ENCODE measurements at regions not wholly inside any gene's neighbourhood (a gene's known extent, or its start where the extent isn't known, plus 50 kb on each side); places are given as distances from the start of the nearest gene placed in this dataset.

DNA sequence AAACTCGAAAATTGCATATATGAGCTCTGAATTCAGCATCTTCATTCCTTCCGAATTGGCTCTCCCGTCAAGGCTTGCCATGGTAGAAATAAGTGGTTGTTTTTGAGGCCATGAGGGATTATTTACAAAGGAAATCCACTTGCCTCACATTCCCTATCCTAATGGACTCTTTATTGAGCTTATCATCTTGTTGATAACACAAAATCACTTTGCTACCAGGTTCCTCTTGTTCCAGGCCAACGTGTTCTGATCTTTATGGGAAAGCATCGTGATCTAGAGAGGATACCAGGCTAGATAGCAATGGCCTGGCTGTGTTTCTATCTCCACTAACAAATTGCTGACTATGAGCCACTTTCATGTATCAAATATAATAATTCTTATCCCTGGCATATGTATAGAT lies 811.7 kb downstream of the TLR4 start:
- DNase-seq, result no peak
- intact Hi-C loops (cut with DNase I), result no loop called here
- ATAC-seq (ENCODE audit: poor library complexity), result no peak

DNA sequence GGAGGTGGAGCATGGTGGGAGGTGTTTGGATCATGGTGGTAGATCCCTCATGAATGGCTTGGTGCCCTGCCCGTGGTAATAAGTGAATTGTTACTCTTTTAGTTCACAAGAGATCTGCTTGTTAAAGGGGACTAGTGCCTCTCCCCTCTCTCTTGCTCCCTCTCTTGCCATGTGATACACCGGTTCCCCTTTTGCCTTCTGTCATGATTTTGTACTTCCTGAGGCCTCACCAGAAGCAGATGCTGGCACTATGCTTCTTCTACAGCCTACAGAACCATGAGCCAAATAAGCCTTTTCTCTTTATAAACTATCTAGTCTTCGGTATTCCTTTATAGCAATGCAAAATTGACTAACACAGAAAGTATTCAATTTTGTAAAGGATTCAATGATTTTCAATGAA lies 817.1 kb downstream of the TLR4 start:
- ATAC-seq (ENCODE audit: poor library complexity) (no peak), DNase-seq (no peak)
- intact Hi-C loops (cut with DNase I), result no loop called here

DNA sequence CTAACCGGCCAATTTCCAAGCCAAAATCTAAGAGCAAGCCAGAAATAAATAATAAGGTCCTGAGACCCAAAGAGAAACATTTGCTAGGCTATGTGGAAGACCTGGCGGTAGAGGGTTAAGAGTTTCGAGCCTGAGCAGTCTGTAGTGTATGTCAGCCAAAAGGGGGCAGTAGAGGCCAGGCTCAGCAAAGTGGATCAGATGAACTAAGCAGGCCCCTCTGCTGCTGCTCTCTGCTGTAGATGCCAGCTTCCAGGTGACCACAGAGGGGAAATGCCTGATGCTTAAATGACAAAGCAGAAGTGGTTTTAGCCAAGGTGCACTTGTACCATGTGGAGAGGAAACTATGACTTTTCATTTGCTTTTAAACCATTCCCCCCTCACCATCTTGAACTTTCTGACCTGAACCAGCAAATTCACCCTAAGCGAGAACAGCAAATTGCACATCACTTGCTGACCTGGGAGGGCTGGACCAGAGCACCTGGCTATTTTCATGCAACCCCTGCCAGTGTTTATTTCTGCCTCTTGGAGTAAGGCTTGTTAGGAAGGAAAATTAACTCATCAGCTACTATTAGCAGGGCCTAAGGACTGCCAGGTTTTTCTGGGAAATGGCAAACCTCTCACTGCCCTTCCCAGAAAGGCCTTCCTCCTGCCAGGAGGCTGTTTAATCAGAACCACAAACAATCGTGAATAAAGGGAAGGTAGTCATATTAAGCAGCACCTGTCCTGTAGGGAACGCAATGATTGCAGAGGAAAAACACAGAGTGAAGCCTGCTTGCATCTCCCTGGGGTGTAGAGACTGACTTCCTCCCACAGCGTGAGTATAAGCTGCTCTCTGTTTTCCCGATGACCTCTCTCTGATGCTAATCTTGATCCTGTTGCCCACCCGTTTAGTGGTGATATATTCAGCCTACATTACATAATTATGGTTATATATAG lies 818.2 kb downstream of the TLR4 start:
- intact Hi-C loops (cut with DNase I), result no loop called here
- no peak for ATAC-seq (ENCODE audit: poor library complexity)
- DNase-seq, result no peak

DNA sequence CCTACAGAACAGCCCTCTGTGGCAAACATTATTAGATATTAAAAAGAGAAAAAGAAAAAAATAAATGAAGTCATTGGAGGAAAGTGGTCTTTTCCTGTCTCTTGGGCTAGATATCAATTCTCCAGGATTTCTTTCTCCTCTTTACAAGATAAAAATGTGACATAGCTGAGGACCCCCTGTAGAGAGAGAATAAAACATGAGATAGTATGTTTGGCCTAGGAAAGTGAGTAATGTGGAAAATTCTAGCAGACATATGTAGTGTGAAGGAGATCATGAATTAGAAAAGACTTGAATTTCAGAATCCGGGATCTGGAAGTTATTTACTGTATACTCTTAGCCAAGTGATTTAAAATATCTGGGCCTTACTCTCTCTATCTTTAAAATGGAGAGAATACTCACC lies 823.1 kb downstream of the TLR4 start:
- ATAC-seq (ENCODE audit: poor library complexity), result no peak
- no peak for DNase-seq
- intact Hi-C loops (cut with DNase I), result no loop called here

DNA sequence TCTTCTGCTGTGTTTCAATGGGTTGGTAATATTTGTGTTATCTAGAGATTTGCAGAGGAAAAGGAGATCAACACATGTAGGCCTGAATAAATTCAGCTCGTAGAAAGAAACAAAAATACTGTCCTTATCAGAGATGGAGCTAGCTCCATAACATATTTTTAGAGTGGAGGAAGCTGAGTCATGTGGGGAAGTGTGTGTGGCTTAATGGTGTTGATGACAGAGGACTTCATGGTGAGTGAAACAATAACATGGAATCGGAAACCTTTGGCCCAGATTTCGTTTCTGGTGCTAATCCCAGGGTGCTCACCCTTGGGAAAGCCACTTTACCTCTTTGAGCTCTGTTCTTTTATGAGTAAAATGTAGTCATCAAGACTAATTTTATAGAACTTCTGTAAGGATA lies 825.0 kb downstream of the TLR4 start:
- peak; percentile 49 for ATAC-seq (ENCODE audit: poor library complexity)
- no peak for DNase-seq
- intact Hi-C loops (cut with DNase I), result no loop called here

DNA sequence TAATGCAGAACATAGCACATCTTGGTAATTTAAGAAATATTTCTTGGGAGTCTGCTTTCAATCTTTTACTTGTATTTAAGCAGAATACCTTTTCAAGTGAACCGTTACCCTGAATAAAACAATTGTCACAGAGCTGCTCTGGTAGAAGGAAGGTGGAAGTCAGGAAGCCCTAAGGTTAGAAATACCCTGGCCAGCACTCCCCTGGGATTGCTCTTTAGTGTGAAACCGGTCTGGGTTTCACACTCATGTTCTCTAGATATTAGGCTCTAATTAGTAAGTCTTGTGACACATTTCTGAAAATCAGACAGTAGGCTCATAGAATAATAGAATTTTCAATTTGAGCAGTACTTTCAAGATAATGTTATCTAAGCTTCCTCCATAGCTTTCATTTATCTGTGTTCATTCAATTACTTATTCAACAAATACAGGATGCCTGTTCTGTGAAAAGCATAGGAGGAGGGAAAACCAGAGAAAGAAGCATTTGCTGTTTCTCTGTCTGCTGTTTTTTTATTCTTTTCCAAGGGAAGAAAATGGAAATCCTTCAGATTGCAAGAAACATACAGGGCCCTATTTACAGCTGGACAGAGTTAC lies 825.5 kb downstream of the TLR4 start:
- intact Hi-C loops (cut with DNase I), result no loop called here
- no peak for ATAC-seq (ENCODE audit: poor library complexity)

DNA sequence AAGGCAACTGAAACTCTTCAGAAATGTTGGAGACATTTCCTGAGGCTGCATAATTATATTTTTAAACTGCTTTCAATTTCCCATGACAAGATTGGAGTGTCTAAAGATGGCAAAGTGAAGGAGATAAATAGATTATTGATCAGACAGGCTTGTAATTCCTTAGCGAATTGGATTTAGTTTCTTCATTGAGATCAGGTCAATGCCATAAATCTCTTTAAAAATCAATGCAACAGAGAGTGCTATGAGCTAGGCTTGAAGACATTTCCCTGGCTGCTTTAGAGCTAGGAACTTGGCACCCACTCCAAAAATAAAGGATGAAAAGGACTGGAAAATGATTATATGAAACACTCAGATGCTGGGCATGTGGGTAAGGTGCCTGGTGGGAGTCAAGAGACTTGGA lies 828.4 kb downstream of the TLR4 start:
- DNase-seq (no peak), ATAC-seq (ENCODE audit: poor library complexity) (no peak)
- intact Hi-C loops (cut with DNase I), result no loop called here

More for the DNA sequence above, 825.5 kb downstream of the TLR4 start:
- DNase-seq, result no peak

DNA sequence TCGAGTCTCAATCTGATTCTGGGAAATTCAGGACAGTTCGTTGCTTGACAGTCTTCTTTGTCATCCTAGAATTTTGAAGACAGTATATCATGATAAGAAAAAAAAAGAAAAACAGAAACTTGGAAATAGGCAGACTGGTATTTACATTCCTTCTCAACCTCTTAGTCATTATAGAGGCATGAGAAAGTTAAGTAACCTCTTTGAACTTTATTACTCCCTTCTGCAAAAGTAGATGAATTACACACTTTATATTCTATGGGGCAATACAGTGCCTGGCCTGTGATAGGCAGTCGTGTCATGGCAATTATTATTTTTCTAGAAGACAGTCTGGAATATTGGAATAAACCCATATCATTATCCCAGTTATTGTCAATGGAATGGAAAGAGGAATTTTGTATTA lies 828.9 kb downstream of the TLR4 start:
- intact Hi-C loops (cut with DNase I), result no loop called here
- no peak for ATAC-seq (ENCODE audit: poor library complexity)

DNA sequence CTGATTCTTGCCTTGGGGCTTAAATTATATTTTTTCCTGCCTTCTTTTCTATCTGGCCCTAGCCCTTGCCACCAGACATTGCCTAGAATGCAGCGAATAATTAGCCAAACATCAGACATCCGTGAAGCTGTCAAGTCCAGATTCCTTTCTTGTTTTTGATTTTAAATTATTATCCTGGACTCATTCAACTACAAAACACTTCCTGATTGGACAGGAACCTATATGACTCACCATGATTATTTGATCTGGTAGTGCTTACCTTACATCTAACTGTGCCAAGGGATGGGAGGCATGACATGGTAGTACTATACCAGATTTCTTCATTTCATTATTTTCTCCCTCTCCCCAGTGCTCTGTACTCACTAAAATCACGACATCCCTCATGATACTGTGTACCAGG lies 829.6 kb downstream of the TLR4 start:
- ATAC-seq (ENCODE audit: poor library complexity) (no peak), DNase-seq (no peak)
- intact Hi-C loops (cut with DNase I), result no loop called here

More for the DNA sequence above, 828.9 kb downstream of the TLR4 start:
- no peak for DNase-seq

DNA sequence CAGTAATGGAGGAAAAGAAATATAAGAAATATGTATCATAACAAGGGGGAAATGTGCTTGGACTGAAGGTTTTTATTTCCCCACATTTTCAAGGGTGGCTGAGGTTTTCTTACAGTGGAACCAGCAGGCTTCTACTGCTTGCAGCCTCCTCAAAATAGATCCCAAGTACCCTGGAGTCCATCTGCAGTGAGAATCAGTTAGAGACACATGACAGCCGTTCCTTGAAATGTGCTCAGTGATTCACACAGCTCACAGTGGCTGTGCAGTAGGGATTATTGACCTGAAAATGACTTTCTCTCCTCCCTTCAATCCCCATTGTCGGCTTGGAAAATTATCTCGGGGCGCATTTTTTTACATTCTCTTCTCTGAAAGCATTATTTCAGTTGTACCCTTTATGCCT lies 832.0 kb downstream of the TLR4 start:
- DNase-seq (no peak), ATAC-seq (ENCODE audit: poor library complexity) (no peak)
- intact Hi-C loops (cut with DNase I), result no loop called here

DNA sequence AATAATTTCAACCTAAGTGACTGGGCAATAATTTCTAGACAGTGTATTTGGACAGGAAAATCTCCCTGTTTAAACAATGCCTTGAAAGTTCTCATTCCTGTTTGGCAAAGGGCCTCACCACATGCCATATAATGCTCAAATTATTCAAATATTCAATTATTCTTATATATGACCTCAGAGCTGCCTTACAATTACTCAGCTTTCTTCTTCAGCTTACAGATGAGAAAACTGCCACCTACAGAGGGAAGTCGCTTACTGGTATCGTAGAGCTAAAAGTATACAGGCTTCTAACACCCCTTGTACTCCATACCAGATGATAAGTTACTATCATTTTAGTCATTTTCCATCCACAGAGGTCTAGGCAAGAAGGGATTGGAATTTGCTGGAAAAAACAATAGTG lies 830.3 kb downstream of the BRINP1 start:
- intact Hi-C loops (cut with DNase I), result no loop called here
- DNase-seq, result no peak
- ATAC-seq (ENCODE audit: poor library complexity), result no peak

DNA sequence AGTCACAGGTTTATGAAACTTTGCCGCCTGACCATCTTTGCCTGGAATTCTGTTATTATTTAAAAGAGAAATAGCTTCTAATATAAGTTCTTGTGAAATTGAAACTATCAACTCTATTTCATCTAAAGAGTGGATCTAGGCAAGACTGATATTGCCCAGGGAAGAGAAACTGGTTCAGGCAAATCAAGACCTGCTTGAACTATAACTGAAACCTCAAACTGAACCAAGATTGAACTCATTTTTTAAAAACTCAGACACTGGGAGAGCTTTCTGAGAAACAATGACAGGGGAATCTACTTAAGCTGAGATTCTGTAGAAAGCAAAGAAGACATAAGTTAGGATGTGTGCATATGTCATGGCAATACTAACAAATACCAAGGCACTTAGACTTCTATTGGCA lies 815.8 kb downstream of the BRINP1 start:
- intact Hi-C loops (cut with DNase I), result no loop called here
- no peak for DNase-seq
- ATAC-seq (ENCODE audit: poor library complexity), result no peak

DNA sequence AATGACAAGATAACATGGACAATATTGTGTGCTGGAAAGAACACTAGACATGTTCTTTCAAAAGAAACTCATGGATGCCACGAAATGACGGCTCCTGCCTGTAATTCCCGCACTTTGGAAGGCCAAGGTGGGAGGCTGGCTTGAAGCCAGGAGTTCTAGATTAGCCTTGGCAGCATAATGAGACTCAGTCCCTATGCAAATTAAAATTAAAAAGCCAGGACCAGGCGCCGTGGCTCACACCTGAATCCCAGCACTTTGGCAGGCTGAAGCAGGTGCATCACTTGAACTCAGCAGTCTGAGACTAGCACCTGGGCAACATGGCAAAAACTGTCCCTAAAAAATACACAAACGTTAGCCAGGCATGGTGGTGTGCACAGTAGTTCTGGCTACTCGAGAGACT lies 814.2 kb downstream of the BRINP1 start:
- no peak for ATAC-seq (ENCODE audit: poor library complexity)
- DNase-seq, result no peak
- intact Hi-C loops (cut with DNase I), result no loop called here

DNA sequence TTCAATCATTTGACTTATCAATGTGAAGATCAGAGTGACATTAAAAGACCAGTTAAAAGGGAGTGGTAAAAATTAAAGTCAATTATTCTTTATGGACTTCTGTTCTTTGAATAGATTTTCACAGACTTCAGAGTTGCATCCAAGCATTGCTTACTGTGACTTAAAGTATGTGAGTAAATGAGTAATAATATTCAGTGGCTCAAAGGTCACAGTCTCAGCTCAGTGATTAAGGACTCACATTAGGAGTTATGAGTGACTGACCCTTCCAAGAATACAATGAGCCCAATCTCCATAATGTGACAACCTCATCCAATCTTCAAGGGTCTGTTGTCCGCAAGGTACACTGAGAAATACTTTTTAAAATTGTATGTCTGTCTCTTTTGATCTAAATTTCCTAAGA lies 811.2 kb downstream of the BRINP1 start:
- DNase-seq (no peak), ATAC-seq (ENCODE audit: poor library complexity) (no peak)
- intact Hi-C loops (cut with DNase I), result no loop called here

DNA sequence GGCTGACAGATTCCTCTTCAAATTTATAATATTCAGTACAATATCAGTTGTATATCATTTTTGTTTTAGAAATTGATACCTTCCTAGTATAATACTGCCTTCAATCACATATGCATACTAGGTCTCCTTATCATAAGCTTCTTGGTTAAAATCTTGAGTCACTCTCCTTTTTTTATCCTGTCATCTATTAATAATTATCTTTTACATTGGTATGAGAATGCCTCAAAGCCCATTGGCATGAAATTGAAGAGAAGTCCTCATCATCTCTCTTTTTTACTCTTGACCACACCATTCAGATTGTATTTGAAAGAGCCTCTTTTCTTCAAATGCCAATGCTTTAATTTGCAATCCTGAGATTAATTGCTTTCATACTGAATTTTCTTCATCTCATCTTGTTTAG lies 810.3 kb downstream of the BRINP1 start:
- intact Hi-C loops (cut with DNase I), result no loop called here
- ATAC-seq (ENCODE audit: poor library complexity) (no peak), DNase-seq (no peak)

DNA sequence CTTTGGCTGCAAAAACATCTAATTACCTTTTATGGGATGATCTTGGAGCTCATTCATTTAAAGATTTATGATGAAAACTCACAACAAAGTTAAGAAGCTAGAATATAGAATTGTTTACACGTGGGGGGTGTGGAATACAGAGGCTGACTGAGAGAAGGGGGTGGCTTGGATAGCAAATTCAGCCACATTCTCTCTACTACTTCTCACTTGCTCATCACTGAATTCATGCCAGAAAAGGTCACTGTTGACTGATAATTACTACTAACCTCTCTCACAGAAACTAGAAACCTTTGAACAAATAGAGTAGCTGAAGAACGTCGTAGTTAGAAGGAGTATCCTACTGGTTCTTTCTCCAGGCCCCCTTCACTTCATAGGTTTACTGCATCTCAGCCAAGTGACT lies 808.2 kb downstream of the BRINP1 start:
- no peak for DNase-seq
- no peak for ATAC-seq (ENCODE audit: poor library complexity)
- intact Hi-C loops (cut with DNase I), result no loop called here

DNA sequence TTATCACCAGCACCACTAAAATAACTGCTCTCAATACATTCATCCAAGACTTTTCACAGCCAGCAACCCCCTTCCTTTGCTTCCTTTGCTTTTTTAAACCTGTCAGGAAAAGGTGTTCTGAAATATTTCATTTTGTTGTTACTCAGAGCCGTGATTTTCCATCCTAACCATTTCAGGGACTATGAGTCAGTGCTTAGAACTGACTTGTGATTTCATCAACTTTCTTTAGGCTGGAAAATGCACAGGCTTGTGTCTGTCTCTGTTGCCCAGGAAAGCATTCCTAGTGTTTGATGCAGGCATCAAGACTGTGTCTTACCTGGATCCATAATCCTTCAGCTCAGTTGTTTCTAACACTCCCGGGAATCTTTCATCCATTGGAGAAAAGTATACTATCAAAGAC lies 805.6 kb downstream of the BRINP1 start:
- DNase-seq (no peak), ATAC-seq (ENCODE audit: poor library complexity) (no peak)
- intact Hi-C loops (cut with DNase I), result no loop called here

DNA sequence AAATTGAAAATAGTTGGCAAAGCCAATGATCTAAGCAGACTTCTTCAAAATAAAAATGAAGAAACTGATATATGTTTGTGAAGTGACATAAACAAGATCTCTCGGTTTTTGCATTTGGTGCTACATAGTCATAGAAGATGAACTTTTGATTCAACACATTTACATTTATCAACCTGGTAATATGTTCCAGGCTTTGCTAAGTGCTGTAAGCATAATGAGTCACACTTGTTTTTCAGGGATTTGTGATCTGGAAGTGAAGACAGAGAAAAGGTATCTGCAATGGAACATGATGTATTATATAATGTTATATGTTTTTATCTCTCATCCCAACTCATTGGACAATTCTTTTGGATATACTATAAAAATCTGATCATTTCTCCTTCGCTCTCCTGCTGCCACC lies 801.4 kb downstream of the BRINP1 start:
- intact Hi-C loops (cut with DNase I), result no loop called here
- no peak for ATAC-seq (ENCODE audit: poor library complexity)
- DNase-seq, result no peak

DNA sequence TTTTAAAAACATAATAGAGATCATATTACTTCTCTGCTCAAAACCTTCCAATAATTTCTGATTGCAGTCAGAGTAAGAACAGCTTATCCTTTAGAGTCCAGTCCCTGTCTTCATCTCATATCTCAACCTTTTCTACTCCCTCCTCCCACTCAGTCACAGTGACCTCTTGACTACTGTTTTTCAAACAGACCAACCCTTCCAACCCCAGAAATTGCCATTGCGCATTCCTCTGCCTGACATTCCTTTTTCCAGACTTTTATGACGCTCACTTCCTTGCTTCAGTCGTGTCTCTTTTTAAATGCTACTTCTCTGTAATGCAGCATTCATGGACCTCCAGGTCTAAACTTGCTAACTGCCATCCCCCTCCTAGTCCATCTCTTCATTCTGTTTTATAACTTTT lies 800.5 kb downstream of the BRINP1 start:
- no peak for DNase-seq
- ATAC-seq (ENCODE audit: poor library complexity), result no peak
- intact Hi-C loops (cut with DNase I), result no loop called here

DNA sequence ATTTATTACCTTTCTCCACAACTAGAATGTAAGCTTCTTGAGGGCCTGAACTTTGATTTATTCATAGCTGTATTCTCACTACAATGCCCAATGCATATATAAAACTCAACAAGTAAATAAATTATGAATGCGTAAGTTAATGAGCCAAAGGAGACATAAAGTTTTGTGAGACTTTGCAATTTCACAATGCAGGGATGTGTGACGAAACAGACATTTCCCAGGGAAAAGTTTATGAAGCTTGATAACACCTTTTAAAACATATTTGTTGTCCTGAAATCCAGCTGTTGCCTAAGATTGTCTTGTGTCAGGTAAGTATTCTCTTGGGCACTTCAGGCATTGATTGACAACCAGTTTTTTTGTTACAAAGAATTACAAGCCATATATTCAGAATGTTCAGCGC lies 800.1 kb downstream of the BRINP1 start:
- intact Hi-C loops (cut with DNase I), result no loop called here
- ATAC-seq (ENCODE audit: poor library complexity), result no peak
- no peak for DNase-seq

DNA sequence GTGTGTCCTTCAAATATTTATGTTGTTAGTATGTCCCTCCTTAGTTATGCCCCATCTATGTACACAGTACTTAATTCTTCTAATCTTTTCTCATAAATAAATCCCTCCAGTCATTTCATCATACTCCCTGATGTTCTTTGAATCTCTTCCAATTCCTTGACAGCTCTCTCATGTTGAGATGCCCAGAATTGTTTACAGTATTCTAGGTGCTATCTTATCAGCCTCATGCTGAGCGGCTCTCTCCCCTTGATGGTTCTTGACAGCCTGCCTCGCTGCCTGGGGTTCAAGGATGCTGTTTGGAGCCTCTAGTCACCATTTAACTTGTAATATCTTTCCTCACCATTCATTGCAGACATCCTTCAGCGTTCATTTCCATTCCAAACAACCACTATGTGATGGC lies 799.2 kb downstream of the BRINP1 start:
- ATAC-seq (ENCODE audit: poor library complexity), result no peak
- intact Hi-C loops (cut with DNase I), result no loop called here

More for the DNA sequence above, 799.2 kb downstream of the BRINP1 start:
- DNase-seq, result no peak
